PC-3 (cell line): ENCODE measurements at regions not wholly inside any gene's neighbourhood (a gene's known extent, or its start where the extent isn't known, plus 50 kb on each side); places are given as distances from the start of the nearest gene placed in this dataset.

Source experiments
- ATAC-seq: fragments of 200-7000 bp; cut with Tn5 transposase; 2 replicates; pipeline ENCODE4 v1.9.1; 2020; ENCODE audit warnings: mild to moderate bottlenecking, moderate library complexity
- BruUV-seq: library from RNA; stranded (reverse); fragments of 400-500 nt; replicated peaks from 2 replicates; lab custom pipeline; 2021; lab: Mats Ljungman, UMichigan
- CTCF ChIA-PET: fragments of 300-600 bp; sonication (Branson Sonifier 250); formaldehyde crosslinking; loops from one replicate; lab custom pipeline; 2022; ENCODE audit warnings: antibody characterized with exemption; lab: Charles Lee
- POLR2A ChIA-PET: fragments of 300-600 bp; sonication (Branson Sonifier 250); formaldehyde crosslinking; loops from one replicate; lab custom pipeline; 2022; ENCODE audit warnings: antibody characterized with exemption; ENCODE audit not compliant: unreplicated experiment; lab: Charles Lee
- DNase-seq: peaks from one replicate; pipeline ENCODE4 v3.0.0-alpha.2; 2015
- H2AFZ ChIP-seq: fragments of 300-600 bp; sonication (generic); 2 replicates; pipeline ENCODE4 v1.6.0; 2016; ENCODE audit warnings: antibody characterized with exemption, low read length
- H3F3A ChIP-seq: fragments of 300-600 bp; sonication (generic); one replicate; pipeline ENCODE4 v1.6.0; 2017; ENCODE audit warnings: antibody characterized with exemption, low read length, control low read depth, mild to moderate bottlenecking; ENCODE audit not compliant: unreplicated experiment
- H3K27ac ChIP-seq: fragments of 300-600 bp; sonication (generic); 2 replicates; pipeline ENCODE4 v1.5.1; 2016; ENCODE audit warnings: mild to moderate bottlenecking, low read length
- H3K27me3 ChIP-seq: fragments of 300-600 bp; sonication (generic); 2 replicates; pipeline ENCODE4 v1.6.1; 2016; ENCODE audit warnings: low read length, mixed read lengths
- H3K36me3 ChIP-seq: fragments of 300-600 bp; sonication (generic); 2 replicates; pipeline ENCODE4 v1.6.1; 2016; ENCODE audit warnings: low read depth, mixed run types, low read length, mixed read lengths
- H3K4me1 ChIP-seq: fragments of 300-600 bp; sonication (generic); 2 replicates; pipeline ENCODE4 v1.5.1; 2016; ENCODE audit warnings: low read length; ENCODE audit not compliant: insufficient read depth
- H3K4me2 ChIP-seq: fragments of 300-600 bp; sonication (generic); 2 replicates; pipeline ENCODE4 v1.6.0; 2016; ENCODE audit warnings: low read length
- H3K4me3 ChIP-seq: fragments of 300-600 bp; sonication (generic); 2 replicates; pipeline ENCODE4 v1.5.1; 2016; ENCODE audit warnings: mild to moderate bottlenecking, low read length, mixed read lengths
- H3K79me2 ChIP-seq: fragments of 300-600 bp; sonication (generic); 2 replicates; pipeline ENCODE4 v1.6.1; 2017; ENCODE audit warnings: low read length, mixed read lengths
- H3K9ac ChIP-seq: fragments of 300-600 bp; sonication (generic); 2 replicates; pipeline ENCODE4 v1.6.0; 2016; ENCODE audit warnings: mild to moderate bottlenecking, low read length
- H3K9me2 ChIP-seq: fragments of 300-600 bp; sonication (generic); replicated peaks from 2 replicates; pipeline ENCODE4 v1.6.1; 2016; ENCODE audit warnings: mixed run types, low read length, mixed read lengths
- H3K9me3 ChIP-seq: fragments of 300-600 bp; sonication (generic); 2 replicates; pipeline ENCODE4 v1.6.1; 2016; ENCODE audit warnings: low read length, mixed read lengths
- H4K20me1 ChIP-seq: fragments of 300-600 bp; sonication (generic); 2 replicates; pipeline ENCODE4 v1.6.1; 2016; ENCODE audit warnings: low read length, mixed read lengths
- CTCF ChIP-seq: fragments of 300-600 bp; sonication (generic); conservative IDR thresholded peaks from 2 replicates; pipeline ENCODE4 v1.5.1; 2017; ENCODE audit warnings: antibody characterized with exemption, low read depth, mild to moderate bottlenecking, low read length
- EZH2 ChIP-seq: fragments of 300-600 bp; sonication (generic); IDR thresholded peaks from one replicate; pipeline ENCODE4 v1.6.1; 2017; ENCODE audit warnings: antibody characterized with exemption, mild to moderate bottlenecking, low read length; ENCODE audit not compliant: unreplicated experiment
- EZH2phosphoT487 ChIP-seq: fragments of 300-600 bp; sonication (generic); IDR thresholded peaks from 2 replicates; pipeline ENCODE4 v1.6.1; 2018; ENCODE audit warnings: mild to moderate bottlenecking, antibody characterized with exemption, low read length, borderline replicate concordance
- intact Hi-C: fragments of 100-400 bp; cut with micrococcal nuclease; formaldehyde crosslinking; loops from 2 replicates; pipeline ENCODE4 v1.9.0; 2023

DNA sequence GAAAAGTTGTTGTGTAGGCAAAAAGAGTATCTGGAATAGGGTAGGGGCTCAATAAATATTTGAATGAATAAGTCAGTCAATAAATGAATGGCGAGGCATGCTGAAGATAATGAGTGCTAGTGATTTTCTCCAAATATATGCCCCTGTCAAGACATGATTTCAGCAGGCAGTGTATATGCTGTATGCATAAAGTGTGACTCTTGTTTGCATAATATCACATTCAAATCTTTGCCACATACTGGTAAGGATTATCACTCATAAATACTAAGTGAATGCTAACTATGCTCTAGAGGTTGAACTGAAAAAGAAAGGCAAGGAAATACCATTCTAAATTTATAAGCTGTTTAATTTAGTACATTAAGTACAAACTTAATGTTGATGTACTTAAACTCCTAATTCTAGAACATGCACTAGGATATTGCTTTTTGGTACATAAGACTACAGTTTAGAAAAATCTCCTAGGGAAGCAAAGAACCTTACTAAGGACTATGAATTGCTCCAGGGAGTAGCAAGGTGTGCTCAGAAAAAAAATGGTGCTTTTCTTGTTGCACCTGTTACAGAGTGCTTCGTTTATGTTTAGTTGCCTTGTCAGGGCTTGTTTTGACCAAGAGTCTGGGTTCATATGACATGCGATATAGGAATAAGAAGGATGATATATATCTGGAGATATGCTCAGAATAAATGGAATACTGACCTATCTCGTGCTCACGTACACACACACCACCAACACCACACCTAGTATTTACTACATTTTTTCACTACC is 224.0 kb upstream of the TANK start:
- Histone ChIP-seq H3F3A (no peaks in the 10 kb centered on the region), H3K9me2 (no peaks in the 10 kb centered on the region), H3K36me3 (no peaks in the 10 kb centered on the region), H3K4me3 (no peak overlapping the region), H3K9me3 (no peaks in the 10 kb centered on the region), H4K20me1 (no peaks in the 10 kb centered on the region), H3K4me1 (peaks cover 4% of the 10 kb centered on the region; the same call in 1 of the 2 replicates), H3K79me2 (no peaks in the 10 kb centered on the region), H3K9ac (no peak overlapping the region), H2AFZ (no peak overlapping the region), H3K4me2 (no peak overlapping the region), H3K27ac (no peak overlapping the region), H3K27me3 (no peaks in the 10 kb centered on the region)
- no peak for TF ChIP-seq CTCF
- TF ChIP-seq EZH2: no peak
- no peak for TF ChIP-seq EZH2phosphoT487
- DNase-seq: no peak
- no peak for ATAC-seq
- no TSS peak for BruUV-seq
- intact Hi-C loops: no loop called here
- POLR2A ChIA-PET: no interaction called here
- CTCF ChIA-PET: no interaction called here

GRCh38 chr2:160940271-160940670 is 220.0 kb upstream of the TANK start:
- no peaks in the 10 kb centered on the region for H3K9me2 ChIP-seq

More at GRCh38 chr2:160940271-160940670, 220.0 kb upstream of the TANK start:
- no peak for DNase-seq
- Histone ChIP-seq H3K4me3 (no peak overlapping the region), H3K27me3 (no peaks in the 10 kb centered on the region), H3K4me2 (no peak overlapping the region), H4K20me1 (no peaks in the 10 kb centered on the region), H3K27ac (no peak overlapping the region), H2AFZ (no peak overlapping the region; the same call in 1 of the 2 replicates), H3K79me2 (no peaks in the 10 kb centered on the region), H3K4me1 (peaks cover 4% of the 10 kb centered on the region; the same call in 1 of the 2 replicates), H3K36me3 (no peaks in the 10 kb centered on the region), H3K9me3 (no peaks in the 10 kb centered on the region), H3K9ac (no peak overlapping the region), H3F3A (no peaks in the 10 kb centered on the region)
- TF ChIP-seq EZH2 (no peak), EZH2phosphoT487 (no peak), CTCF (no peak)
- no peak for ATAC-seq
- CTCF ChIA-PET: no interaction called here
- POLR2A ChIA-PET: interaction anchor here (0.7 kb wide), 1 partner anchor 368 kb away, joined by 3 read pairs; the partner anchor contains the start of gene PSMD14
- intact Hi-C loops: no loop called here
- no TSS peak for BruUV-seq
